SK-N-DZ (cell line): ENCODE measurements at regions not wholly inside any gene's neighbourhood (a gene's known extent, or its start where the extent isn't known, plus 50 kb on each side); places are given as distances from the start of the nearest gene placed in this dataset.
A peak's percentile ranks its signal among the peaks of the same experiment; 100 is the strongest.

Experiments
- DNase-seq: peaks from one replicate; pipeline ENCODE4 v3.0.0-alpha.2; 2015; ENCODE audit warnings: low spot score

DNA sequence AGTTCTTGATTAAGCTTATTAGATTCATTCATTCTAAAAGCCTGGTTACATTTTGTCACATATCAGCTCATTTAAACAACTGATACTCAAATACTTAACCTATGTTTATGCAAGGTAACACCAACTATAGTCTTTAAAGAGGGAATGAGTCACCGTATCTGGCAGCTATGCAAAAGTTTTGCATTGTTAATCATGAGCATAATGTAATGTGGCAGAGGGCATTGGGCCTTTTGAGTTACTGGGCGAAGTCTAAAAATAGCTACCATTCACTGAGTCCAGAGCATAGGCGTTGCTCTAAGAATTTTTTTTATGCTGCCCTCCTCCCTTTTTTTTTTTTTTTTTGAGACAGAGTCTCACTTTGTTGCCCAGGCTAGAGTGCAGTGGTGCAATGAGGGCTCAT, 277.7 kb upstream of the ZNF717 start:
- no peak for DNase-seq

DNA sequence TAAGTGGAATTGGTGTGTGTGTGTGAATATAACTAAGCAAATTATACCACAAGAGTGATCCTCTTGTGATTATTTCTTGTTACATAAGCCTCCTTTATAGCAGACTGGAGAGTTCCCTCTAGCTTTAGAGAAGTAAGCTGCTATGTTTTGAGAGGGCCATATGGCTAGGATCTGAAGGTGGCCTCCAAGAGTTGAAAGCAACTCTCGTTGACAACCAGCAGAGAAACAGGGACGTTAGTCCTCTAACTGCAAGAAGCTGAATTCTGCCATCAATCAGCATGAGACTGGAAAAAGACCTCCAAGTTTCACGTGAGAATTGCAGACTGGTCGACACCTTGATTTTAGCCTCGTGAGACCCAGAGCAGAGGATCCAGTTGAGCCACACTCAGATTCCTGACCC, 278.5 kb upstream of the ZNF717 start:
- no peak for DNase-seq

DNA sequence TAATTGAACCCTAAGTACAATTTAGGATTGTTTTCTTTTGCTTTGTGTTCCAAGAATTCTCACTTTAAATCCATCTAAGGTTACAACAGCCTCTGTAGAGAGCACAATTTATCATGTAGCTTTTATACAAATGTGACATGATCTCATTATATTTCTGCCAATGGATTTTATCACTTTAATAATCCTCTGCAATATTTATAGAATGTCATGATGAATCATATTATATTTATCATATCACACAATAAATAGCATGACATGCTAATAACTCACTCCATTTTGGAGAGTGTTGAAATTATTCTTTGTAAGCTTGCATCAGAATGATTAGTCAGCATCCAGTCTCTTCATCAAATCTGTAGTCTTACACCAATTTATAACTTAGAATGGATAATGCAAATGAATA, 280.6 kb upstream of the ZNF717 start:
- peak; percentile 19 for DNase-seq

DNA sequence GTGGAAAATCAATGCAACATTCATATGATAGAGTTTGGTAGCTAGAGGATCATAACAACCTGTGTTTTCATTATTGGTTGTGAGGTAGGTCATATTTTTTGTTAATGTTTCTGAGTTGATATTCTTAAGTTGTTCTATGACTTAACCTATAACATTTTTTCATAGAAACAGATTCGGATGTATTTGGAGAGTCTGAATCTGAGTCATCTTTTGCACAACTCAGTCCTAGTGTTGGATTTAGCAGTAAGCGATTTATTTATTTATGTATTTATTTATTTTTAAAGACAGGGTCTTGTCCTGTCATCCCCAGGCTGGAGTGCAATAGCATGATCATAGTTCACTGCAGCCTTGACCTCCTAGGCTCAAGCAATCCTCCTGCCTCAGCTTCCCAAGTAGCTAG, 292.8 kb upstream of the ZNF717 start:
- no peak for DNase-seq

DNA sequence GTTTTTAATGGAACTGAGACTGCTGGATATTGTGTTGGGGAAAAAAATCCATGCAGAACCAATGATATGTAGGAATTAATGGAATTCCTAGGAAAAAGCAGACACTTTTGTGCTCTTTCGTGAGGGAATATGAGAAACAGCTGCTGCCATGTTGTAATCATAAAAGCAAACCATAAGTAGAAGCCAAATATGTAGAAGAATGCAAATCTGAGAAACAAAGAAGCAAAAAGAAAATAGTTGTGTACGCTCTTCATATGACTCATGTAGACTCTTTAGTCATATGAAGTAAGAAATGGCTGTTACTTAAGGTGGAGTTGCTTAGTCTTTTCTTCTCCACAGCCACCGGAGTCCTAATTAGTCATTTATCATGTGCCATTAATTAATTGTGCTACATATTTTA, 298.6 kb upstream of the ZNF717 start:
- DNase-seq: no peak

DNA sequence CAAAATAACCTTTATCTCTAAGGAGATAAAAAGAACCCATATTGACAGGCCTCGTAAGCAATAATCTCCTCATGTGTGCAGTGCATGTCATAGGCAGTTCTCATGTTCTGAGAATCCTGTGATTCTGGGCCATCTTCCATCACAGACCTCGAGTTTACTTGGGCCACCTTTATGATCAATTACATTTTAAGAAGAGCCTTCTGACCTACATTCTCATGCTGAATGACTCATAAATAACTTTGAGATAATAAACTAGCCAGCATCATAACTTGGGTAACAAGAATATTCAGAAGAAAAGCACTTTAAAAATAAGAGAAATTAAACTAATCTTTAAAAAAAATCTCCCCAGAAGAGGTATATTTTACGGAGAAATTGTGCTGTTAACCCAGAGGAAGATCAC, 310.7 kb upstream of the ZNF717 start:
- no peak for DNase-seq

DNA sequence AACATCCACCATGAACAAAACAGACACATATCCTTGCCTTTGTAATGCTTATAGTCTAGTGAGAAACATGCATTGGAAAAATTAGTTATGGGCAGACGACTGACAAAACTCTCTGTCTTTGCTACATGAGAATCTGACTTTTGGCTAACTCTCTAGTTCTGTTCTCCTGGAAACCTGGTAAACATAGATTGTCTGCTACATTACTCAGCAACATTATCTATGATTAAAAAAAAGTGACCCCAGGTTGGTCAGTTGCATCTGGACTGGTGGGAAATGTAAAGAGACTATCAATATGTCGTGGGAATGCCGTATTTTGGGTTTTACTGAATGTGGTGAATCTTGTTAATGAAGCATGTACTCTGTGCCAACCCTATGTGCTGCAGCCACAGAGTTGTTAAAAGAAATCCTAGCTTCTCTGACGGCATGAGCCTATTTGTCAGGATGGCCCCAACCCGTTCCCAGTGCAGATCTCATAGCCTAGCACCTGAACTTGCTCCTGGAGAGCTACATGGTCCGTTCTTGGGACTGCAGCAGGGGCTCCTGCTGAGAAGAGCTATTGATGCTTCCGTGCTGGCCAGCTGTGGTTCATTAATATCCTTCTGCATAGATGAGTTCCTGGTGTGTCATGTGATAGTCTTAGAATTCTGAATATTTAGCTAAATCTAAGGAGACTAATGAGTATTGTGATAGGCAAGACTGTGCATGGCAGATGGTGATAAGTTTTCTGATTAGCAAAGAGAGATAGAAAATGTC, 311.7 kb upstream of the ZNF717 start:
- no peak for DNase-seq

DNA sequence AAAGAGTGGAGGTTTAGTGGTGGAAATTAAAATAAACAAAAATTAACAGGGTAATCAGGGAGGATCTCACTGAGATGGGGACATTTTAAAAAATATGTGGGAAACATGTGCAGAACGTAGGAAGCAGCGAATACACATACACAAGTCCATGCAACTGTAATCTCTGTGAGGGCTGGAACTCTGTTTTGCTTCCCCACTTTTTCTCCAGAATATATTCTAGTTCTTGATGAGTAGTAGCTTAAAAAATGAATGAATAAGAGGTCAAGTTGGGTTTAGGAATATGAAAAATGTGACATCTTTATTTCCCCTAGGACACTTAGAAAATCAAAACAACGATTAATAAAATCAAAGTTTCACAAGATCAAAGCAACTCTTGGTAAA, 312.2 kb upstream of the ZNF717 start:
- DNase-seq: no peak

DNA sequence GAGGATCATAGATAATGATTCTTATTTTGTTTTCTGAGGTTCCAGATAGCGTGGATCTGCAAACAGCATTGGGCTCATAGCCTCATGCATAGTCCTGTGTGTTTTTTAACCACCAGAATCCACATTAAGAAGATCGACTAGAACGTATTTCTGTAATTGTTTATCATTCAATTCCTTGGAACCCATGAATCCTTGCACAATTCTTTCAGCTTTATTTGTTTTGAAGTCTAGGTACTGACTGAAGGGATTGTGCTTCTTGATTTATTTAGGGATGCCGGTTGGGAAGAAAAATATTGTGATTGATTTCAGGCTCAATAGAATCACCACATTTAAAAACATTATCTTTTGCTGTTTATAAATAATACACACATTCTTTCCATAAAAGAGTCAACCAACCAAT, 314.6 kb upstream of the ZNF717 start:
- DNase-seq: no peak

DNA sequence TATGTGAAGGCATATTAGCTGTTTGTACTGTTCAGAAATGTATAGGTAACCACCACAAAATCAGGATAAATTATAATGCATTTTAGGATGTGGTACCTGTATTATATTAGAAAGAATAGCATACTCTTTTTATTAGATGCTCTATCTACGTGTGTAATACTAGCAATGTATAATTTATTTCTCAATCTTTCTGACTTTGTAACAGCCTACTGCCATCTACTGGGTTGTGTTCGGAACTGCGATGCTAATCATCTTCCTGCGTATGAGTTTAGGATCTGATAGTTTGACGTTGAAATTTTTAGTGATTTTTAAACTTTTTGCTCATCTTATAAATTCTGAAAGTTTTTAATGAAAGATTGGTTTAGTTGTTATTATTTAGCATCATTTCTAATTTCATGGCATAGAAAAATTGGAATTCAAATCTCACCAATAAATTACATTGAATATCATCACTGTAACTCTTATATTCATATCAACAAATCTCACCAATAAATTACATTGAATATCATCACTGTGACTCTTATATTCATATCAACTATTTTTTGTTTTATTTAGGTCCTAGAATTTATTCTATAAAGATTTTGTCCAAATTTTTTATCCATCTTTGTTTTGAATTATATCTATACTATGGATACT, 322.7 kb upstream of the ZNF717 start:
- peak; percentile 32 for DNase-seq

DNA sequence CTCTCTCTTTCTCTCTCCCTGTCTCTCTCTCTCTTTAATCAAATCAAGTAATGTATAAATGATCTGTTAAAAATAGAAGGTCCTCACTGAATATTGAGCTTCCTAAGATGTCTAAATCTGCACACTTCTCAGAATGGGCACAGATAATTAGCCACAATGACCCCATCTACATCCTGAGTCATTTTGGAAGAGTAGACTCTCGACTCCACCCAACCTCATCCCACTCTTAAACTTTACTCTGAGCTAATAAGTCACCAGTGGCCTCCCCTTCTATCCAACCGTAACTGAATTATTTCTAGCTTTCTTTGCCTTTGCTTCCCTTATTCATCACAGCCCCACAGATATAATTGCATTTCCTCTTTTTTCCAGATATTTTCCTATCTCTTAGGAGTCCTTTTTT, 326.5 kb upstream of the ZNF717 start:
- no peak for DNase-seq

DNA sequence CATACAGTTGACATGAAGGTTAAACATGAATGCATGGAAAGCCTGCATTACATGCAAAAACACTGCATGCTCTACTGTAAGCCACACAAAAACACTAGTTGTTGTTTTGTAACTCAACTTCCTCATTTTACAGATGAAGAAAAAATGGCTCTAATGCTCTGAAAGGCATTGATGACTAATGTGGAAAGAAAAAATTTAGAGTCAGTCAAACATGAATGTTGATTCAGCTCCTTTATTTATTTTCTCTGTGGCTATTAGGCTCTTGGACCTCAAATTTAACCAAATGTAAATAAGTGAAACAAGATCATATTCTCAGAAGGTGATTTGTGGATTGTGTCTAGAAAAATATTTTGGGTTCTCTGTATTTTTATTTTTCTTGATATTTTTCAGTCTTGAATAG, 336.7 kb upstream of the ZNF717 start:
- DNase-seq: no peak

DNA sequence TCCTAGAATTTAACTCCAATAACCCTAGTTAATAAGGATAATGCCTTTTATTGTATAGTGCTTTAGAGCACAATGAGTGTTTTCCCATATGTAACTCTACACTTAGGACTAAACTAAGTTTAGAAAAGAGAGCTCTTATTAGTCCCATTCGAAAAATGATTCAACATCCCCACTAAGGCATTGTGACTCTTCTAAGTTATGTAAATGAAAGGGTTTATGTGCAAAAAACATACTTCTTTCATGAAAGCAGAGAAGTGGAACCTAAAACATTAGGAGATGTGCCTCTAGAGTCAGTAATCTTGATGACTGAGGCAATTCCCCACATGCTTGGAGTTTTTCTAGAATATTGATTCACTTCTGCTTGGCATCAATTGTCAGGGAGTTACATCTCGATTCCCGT, 344.1 kb upstream of the ZNF717 start:
- DNase-seq: no peak

DNA sequence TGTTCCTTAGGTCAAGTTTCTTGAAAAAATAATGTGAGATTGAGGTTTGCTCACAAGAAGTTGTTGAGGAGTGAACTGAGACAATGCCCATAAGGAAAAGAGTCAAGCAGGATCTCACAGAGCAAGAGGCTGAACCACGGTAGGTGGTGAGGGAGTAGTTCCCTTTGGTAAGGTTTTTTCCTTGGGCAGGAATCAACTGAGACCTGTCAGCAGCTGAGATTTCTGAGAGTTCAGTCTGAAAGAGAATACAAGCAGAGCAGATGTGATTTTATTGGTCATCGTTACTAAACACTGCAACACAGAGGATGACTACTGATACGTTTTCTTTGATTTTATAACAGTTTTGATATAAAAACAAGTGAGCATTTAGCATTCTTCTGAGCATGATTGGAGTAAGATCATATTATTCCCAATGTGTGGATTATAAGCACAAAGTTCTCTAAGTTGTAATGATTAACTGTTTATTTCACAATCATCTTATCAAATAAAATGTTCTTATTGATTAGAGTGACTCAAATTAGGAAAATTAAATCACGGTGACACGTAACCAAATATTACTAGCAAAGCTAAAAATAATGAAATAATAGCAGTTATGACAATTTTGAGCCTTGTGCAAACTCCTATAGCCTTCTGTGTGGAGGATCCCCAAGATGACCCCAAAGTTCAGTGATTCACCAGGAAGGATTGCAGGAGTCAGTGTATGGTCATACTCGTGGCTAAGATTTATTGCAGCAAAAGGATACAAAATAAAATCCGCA, 346.2 kb upstream of the ZNF717 start:
- DNase-seq: no peak

DNA sequence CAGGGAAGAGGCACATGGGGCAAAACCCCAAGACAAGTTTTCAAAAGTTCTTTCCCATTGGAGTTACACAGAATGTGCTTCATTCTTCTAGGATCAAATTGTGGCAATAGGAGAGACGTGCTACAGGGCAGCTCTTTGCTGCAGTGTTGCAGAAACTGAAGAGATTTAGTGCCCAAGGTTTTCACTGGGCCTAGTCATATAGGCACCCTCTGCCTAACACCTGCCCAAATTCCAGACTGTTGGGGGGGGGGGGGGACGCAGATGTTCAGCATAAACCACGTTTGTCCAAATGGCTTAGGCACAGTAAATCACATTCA, 346.8 kb upstream of the ZNF717 start:
- no peak for DNase-seq

DNA sequence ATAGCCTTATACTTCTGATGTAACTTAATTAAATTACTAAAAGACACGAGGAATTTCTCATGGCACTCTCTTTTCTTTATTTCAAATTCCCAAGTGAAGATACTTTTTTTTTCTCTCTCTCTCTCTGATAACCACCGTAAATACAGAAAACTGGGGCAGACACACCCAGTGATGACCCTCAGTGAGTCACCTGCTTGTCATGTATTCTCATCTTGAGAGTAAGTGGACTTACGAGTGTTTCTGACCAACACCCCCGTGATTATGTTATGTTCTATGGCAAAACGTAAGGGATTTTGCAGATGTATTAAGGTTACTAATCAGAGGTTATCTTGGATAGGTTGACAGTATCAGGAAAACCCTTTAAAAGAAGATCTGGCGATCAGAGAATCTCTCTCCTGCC, 348.8 kb upstream of the ZNF717 start:
- DNase-seq: no peak

DNA sequence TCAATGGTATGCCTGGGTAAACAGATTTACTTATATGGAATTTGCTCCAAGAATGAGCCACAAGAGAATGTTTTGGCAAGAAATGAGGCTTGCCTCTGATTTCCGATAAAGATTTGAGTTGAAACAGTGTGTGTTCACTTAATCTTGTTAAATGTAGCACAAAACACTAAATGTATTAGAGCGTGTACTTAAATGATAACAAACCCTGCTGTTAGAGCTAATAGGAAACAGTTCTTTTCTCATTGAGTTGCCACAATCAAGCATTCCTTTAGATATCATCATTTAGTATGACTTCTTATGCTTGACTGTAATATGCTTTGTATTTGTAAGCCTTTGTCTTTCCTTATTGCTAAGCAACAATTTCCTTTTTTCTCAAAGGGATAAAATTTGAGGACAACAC, 353.6 kb upstream of the ZNF717 start:
- peak; percentile 69 for DNase-seq

DNA sequence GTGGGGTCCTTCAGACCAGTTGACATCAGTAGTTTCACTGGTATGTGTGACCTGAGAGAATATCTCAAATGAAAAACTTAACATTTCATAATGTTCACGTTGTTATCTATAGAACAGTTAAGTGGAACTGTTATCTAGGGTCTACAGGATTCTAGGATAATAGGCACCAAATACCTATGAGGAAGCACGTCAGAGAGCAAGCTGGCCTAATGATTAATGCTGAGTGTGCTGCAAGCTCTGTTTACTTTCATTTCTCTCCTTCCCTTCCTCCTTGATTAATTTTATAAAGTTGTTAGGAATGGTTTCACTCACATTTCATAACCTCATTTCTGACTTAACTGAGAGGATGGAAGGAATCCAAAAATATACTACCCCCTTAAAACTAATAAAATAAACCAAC, 362.5 kb upstream of the ZNF717 start:
- DNase-seq: no peak

DNA sequence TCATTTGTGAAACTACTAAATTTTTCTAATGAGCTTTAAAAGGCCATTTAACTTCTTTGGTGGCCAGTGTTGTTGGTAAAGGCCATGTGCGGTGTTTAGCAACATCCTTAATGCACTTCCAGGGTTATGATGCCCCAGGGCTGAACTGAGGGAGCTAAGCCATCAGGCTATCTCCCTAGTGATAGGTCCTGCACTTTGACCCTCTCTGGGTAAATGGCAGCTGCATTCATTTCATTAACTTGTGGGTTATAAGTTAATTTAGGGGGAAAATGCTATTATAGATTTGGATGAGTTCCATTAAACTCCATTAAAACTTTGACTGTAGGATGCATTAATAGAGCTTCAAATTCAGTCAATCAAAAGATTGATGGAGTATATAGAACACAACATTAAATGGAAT, 366.7 kb upstream of the ZNF717 start:
- peak; percentile 84 for DNase-seq

DNA sequence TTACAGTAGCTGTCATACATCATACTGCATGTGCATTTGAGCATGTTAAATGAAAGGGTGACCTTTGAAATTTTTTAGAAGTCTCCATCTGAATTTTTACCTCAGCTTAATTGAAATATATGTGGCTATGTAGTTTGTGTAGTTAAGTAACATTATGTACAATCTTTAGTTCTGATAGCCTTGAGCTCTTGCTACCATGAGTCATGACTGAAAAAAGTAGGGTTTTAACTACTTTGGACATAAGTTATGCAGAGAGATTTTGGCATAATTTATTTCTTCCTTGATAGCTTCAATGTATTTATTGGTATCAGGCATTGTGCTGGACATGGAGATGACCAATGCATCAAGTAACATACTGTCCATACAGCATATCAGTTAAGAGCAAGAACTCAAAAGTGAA, 376.5 kb upstream of the ZNF717 start:
- no peak for DNase-seq

DNA sequence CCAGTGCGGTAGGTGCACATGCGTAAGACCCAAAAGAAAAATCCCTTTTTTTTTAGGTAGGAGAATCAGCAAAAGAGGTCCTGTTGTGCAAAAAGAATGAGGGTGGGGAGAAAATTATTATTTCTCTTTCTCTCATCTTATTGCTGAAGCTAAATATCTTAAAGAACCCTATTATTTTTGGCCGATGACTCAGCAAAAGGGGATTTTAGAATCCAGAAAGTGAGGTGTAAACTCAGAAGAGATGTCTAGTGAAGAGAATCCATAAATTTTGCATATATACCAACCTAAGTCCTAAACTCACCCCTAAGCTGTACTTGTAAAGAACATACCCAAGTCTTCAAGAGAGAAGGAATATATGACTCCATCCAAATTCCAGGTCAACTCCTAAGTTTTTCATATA, 386.3 kb upstream of the ZNF717 start:
- DNase-seq: no peak

DNA sequence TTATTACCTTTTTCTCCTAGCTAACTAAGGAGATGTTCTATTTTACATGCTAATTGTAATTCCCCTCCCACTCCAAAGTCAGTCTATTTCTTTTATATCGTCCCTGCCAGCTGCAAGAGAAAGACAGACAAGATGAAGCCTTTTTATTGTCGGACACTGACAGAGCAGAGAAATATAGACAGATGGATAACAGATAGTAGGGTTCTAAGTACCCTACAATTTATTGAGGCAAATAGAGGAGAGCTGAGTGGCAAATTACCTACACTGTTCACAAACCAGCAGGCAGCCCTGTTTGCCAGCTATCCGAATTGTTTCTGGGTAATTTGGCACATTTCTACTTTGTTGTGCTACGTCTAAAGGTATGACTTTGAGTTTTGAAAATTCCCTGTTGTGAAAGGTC, 392.3 kb upstream of the ZNF717 start:
- no peak for DNase-seq

DNA sequence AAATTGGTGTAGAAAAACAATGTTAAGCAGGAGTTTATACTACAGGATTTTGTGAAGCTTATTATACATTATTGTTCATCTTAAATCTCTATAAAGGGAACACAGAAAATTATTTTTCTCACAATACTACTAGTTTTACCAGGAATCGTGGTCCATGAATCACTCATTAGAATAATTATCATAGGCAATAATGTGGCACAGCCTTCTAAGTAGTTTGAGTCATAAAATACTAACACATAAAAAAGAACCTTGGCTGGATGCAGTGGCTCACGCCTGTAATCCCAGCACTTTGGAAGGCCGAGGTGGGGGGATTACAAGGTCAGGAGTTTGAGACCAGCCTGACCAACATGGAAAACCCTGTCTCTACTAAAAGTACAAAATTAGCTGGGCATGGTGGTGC, 393.1 kb upstream of the ZNF717 start:
- DNase-seq: no peak
